Right hindlimb (tissue), 1 donor: ENCODE measurements at regions not wholly inside any gene's neighbourhood (a gene's known extent, or its start where the extent isn't known, plus 50 kb on each side); places are given as distances from the start of the nearest gene placed in this dataset.
"Not testable (repeated sequence)": the region's sequence is repeated elsewhere in the genome, so short reads cannot be mapped to it uniquely, and the experiment has no call there.

ENCODE experiments used
- DNase-seq: peaks from one replicate; pipeline ENCODE4 v3.0.0-alpha.2; 2018

GRCh38 chr1:188497020-188497419 is 1668.3 kb downstream of the PLA2G4A start:
- no peak for DNase-seq

- DNase-seq = peak; percentile 14
Observed at GRCh38 chr1:188499690-188500089, 1670.9 kb downstream of the PLA2G4A start.

GRCh38 chr1:188514917-188515316 is 1686.2 kb downstream of the PLA2G4A start:
- no peak for DNase-seq

- no peak for DNase-seq
Observed at GRCh38 chr1:188517139-188517538, 1688.4 kb downstream of the PLA2G4A start.

GRCh38 chr1:188551176-188551575 is 1722.4 kb downstream of the PLA2G4A start:
- no peak for DNase-seq

- no peak for DNase-seq
Observed at GRCh38 chr1:188557053-188557452, 1728.3 kb downstream of the PLA2G4A start.

- DNase-seq = no peak
Observed at GRCh38 chr1:188582911-188583532, 1754.3 kb downstream of the PLA2G4A start.

- DNase-seq = no peak
Observed at GRCh38 chr1:188584119-188584518, 1755.4 kb downstream of the PLA2G4A start.

GRCh38 chr1:188590641-188591040 is 1761.9 kb downstream of the PLA2G4A start:
- no peak for DNase-seq

GRCh38 chr1:188594542-188595235 is 1765.9 kb downstream of the PLA2G4A start:
- DNase-seq = no peak

- DNase-seq = no peak
Observed at GRCh38 chr1:188599313-188599712, 1770.6 kb downstream of the PLA2G4A start.

- DNase-seq = no peak
Observed at GRCh38 chr1:188611432-188611831, 1782.7 kb downstream of the PLA2G4A start.

GRCh38 chr1:188615321-188615720 is 1786.6 kb downstream of the PLA2G4A start:
- no peak for DNase-seq

GRCh38 chr1:188620236-188620635 is 1791.5 kb downstream of the PLA2G4A start:
- no peak for DNase-seq

GRCh38 chr1:188641566-188642211 is 1812.9 kb downstream of the PLA2G4A start:
- DNase-seq = no peak

- DNase-seq = no peak
Observed at GRCh38 chr1:188642704-188643103, 1814.0 kb downstream of the PLA2G4A start.

- no peak for DNase-seq
Observed at GRCh38 chr1:188652678-188653077, 1823.9 kb downstream of the PLA2G4A start.

GRCh38 chr1:188655966-188656365 is 1821.7 kb downstream of the BRINP3 start:
- DNase-seq = not testable (repeated sequence)

GRCh38 chr1:188660572-188660971 is 1817.1 kb downstream of the BRINP3 start:
- no peak for DNase-seq

GRCh38 chr1:188665477-188665876 is 1812.2 kb downstream of the BRINP3 start:
- DNase-seq = no peak

- no peak for DNase-seq
Observed at GRCh38 chr1:188668083-188668482, 1809.6 kb downstream of the BRINP3 start.

GRCh38 chr1:188669728-188670382 is 1807.8 kb downstream of the BRINP3 start:
- DNase-seq = no peak

- no peak for DNase-seq
Observed at GRCh38 chr1:188670837-188671236, 1806.8 kb downstream of the BRINP3 start.

GRCh38 chr1:188672153-188672552 is 1805.5 kb downstream of the BRINP3 start:
- DNase-seq = no peak
